Neural cell (in vitro differentiated cells): ENCODE measurements at regions not wholly inside any gene's neighbourhood (a gene's known extent, or its start where the extent isn't known, plus 50 kb on each side); places are given as distances from the start of the nearest gene placed in this dataset.

Source experiments
- H2AFZ ChIP-seq: fragments of 200-600, 300-800 bp; sonication (generic), shearing (Covaris generic); 2 replicates; pipeline ENCODE4 v1.6.0; 2014; ENCODE audit warnings: low read depth, mild to moderate bottlenecking, antibody characterized with exemption, low read length, moderate library complexity
- H3F3A ChIP-seq: fragments of 200-600 bp; shearing (Covaris generic); 2 replicates; pipeline ENCODE4 v1.6.1; 2016; ENCODE audit warnings: mild to moderate bottlenecking, moderate library complexity, mixed read lengths, antibody characterized with exemption, low read length; ENCODE audit not compliant: insufficient read depth, poor library complexity, severe bottlenecking
- H3K27ac ChIP-seq: fragments of 200-600, 300-800 bp; sonication (generic), shearing (Covaris generic); 2 replicates; pipeline ENCODE4 v1.5.1; 2014; ENCODE audit warnings: mild to moderate bottlenecking, low read length, moderate library complexity
- H3K27me3 ChIP-seq: fragments of 300-800, 200-600 bp; sonication (generic), shearing (Covaris generic); 2 replicates; pipeline ENCODE4 v1.6.0; 2014; ENCODE audit warnings: mild to moderate bottlenecking, low read depth, low read length, moderate library complexity; ENCODE audit not compliant: insufficient read depth
- H3K36me3 ChIP-seq: fragments of 300-800, 200-600 bp; sonication (generic), shearing (Covaris generic); 2 replicates; pipeline ENCODE4 v1.5.1; 2014; ENCODE audit warnings: mild to moderate bottlenecking, antibody characterized with exemption, low read length, moderate library complexity; ENCODE audit not compliant: insufficient read depth
- H3K4me2 ChIP-seq: fragments of 300-800, 200-600 bp; sonication (generic), shearing (Covaris generic); 2 replicates; pipeline ENCODE4 v1.6.0; 2014; ENCODE audit warnings: mild to moderate bottlenecking, low read length
- H3K4me3 ChIP-seq: fragments of 300-800, 200-600 bp; sonication (generic), shearing (Covaris generic); 2 replicates; pipeline ENCODE4 v1.5.1; 2014; ENCODE audit warnings: mild to moderate bottlenecking, low read length, moderate library complexity
- H3K79me2 ChIP-seq: fragments of 200-600 bp; shearing (Covaris generic); replicated peaks from 2 replicates; pipeline ENCODE4 v1.6.0; 2014; ENCODE audit warnings: mild to moderate bottlenecking, low read length, moderate library complexity; ENCODE audit not compliant: insufficient read depth
- H3K9ac ChIP-seq: fragments of 300-800, 200-600 bp; sonication (generic), shearing (Covaris generic); 2 replicates; pipeline ENCODE4 v1.6.1; 2016; ENCODE audit warnings: mild to moderate bottlenecking, low read length, mixed read lengths
- H3K9me2 ChIP-seq: fragments of 200-600 bp; shearing (Covaris generic); 2 replicates; pipeline ENCODE4 v1.6.1; 2016; ENCODE audit warnings: mild to moderate bottlenecking, low read length, mixed read lengths; ENCODE audit not compliant: insufficient read depth
- H3K9me3 ChIP-seq: fragments of 200-600, 300-800 bp; sonication (generic), shearing (Covaris generic); 2 replicates; pipeline ENCODE4 v1.6.1; 2016; ENCODE audit warnings: mild to moderate bottlenecking, mixed run types, low read length, moderate library complexity, mixed read lengths
- H4K20me1 ChIP-seq: fragments of 200-600 bp; shearing (Covaris generic); 2 replicates; pipeline ENCODE4 v1.6.1; 2016; ENCODE audit warnings: mild to moderate bottlenecking, mixed run types; ENCODE audit not compliant: insufficient read depth
- EP300 ChIP-seq: fragments of 450-650 bp; conservative IDR thresholded peaks from 2 replicates; pipeline ENCODE4 v1.6.1; 2014; ENCODE audit warnings: antibody characterized with exemption, mild to moderate bottlenecking, moderate library complexity; ENCODE audit not compliant: poor library complexity, severe bottlenecking
- EZH2 ChIP-seq: fragments of 200-600, 300-800 bp; shearing (Covaris generic), sonication (generic); IDR thresholded peaks from 2 replicates; pipeline ENCODE4 v1.6.1; 2014; ENCODE audit warnings: antibody characterized with exemption, low read length, borderline replicate concordance, mild to moderate bottlenecking; ENCODE audit not compliant: insufficient read depth, poor library complexity, severe bottlenecking
- MXI1 ChIP-seq: fragments of 450-650 bp; conservative IDR thresholded peaks from 2 replicates; pipeline ENCODE4 v1.6.1; 2014; ENCODE audit warnings: antibody characterized with exemption, mild to moderate bottlenecking; ENCODE audit not compliant: poor library complexity, severe bottlenecking
- POLR2AphosphoS5 ChIP-seq: IDR thresholded peaks from 2 replicates; pipeline ENCODE4 v1.6.1; 2012
- RAD21 ChIP-seq: fragments of 450-650 bp; conservative IDR thresholded peaks from 2 replicates; pipeline ENCODE4 v1.6.1; 2014; ENCODE audit warnings: antibody characterized with exemption, mild to moderate bottlenecking, moderate library complexity
- SMC3 ChIP-seq: fragments of 450-650 bp; conservative IDR thresholded peaks from 2 replicates; pipeline ENCODE4 v1.6.1; 2014; ENCODE audit warnings: antibody characterized with exemption, mild to moderate bottlenecking, moderate library complexity; ENCODE audit not compliant: poor library complexity
- TAF1 ChIP-seq: IDR thresholded peaks from 2 replicates; pipeline ENCODE4 v1.6.1; 2012; ENCODE audit warnings: low read depth
- TF ChIP-seq, protein P1 (sequence below): fragments of 450-650 bp; IDR thresholded peaks from 2 replicates; pipeline ENCODE4 v1.5.1; 2014; ENCODE audit warnings: antibody characterized with exemption, mild to moderate bottlenecking, moderate library complexity; ENCODE audit not compliant: poor library complexity, severe bottlenecking
- TF ChIP-seq, protein P2 (sequence below): IDR thresholded peaks from 2 replicates; pipeline ENCODE4 v1.6.1; 2012; ENCODE audit warnings: borderline replicate concordance

DNA sequence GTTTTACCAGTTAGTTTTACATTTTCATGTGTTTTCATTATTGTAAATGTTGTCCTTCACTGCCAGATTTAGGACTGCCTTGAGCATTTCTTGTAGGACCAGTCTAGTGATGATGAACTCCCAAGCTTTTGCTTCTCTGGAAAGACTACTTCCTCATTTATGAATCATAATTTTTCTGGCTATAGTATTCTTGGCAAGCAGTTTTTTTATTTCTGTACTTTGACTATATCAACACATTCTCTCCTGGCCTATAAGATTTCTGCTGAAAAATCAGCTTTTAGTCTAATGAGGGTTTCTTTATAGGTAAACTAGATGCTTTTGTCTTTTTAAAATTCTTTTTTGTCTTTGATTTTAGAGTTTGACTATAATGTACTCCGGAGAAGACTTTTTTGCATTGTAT is 256.8 kb upstream of the GRAMD2B start:
- Histone ChIP-seq H3K4me2 (no peak overlapping the region), H3K4me3 (no peak overlapping the region), H3K9me2 (no peaks in the 10 kb centered on the region), H3K27ac (no peak overlapping the region), H3K9me3 (no peaks in the 10 kb centered on the region), H3K79me2 (no peaks in the 10 kb centered on the region), H4K20me1 (no peaks in the 10 kb centered on the region), H2AFZ (no peak overlapping the region), H3F3A (no peaks in the 10 kb centered on the region), H3K36me3 (no peaks in the 10 kb centered on the region), H3K27me3 (no peaks in the 10 kb centered on the region), H3K9ac (no peak overlapping the region)
- TF ChIP-seq EZH2 (no peak), MXI1 (no peak), EP300 (no peak), SMC3 (no peak), POLR2AphosphoS5 (no peak), TAF1 (no peak), RAD21 (no peak)
- TF ChIP-seq, protein P1, sequence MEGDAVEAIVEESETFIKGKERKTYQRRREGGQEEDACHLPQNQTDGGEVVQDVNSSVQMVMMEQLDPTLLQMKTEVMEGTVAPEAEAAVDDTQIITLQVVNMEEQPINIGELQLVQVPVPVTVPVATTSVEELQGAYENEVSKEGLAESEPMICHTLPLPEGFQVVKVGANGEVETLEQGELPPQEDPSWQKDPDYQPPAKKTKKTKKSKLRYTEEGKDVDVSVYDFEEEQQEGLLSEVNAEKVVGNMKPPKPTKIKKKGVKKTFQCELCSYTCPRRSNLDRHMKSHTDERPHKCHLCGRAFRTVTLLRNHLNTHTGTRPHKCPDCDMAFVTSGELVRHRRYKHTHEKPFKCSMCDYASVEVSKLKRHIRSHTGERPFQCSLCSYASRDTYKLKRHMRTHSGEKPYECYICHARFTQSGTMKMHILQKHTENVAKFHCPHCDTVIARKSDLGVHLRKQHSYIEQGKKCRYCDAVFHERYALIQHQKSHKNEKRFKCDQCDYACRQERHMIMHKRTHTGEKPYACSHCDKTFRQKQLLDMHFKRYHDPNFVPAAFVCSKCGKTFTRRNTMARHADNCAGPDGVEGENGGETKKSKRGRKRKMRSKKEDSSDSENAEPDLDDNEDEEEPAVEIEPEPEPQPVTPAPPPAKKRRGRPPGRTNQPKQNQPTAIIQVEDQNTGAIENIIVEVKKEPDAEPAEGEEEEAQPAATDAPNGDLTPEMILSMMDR = no peak
- TF ChIP-seq, protein P2, sequence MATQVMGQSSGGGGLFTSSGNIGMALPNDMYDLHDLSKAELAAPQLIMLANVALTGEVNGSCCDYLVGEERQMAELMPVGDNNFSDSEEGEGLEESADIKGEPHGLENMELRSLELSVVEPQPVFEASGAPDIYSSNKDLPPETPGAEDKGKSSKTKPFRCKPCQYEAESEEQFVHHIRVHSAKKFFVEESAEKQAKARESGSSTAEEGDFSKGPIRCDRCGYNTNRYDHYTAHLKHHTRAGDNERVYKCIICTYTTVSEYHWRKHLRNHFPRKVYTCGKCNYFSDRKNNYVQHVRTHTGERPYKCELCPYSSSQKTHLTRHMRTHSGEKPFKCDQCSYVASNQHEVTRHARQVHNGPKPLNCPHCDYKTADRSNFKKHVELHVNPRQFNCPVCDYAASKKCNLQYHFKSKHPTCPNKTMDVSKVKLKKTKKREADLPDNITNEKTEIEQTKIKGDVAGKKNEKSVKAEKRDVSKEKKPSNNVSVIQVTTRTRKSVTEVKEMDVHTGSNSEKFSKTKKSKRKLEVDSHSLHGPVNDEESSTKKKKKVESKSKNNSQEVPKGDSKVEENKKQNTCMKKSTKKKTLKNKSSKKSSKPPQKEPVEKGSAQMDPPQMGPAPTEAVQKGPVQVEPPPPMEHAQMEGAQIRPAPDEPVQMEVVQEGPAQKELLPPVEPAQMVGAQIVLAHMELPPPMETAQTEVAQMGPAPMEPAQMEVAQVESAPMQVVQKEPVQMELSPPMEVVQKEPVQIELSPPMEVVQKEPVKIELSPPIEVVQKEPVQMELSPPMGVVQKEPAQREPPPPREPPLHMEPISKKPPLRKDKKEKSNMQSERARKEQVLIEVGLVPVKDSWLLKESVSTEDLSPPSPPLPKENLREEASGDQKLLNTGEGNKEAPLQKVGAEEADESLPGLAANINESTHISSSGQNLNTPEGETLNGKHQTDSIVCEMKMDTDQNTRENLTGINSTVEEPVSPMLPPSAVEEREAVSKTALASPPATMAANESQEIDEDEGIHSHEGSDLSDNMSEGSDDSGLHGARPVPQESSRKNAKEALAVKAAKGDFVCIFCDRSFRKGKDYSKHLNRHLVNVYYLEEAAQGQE = no peak

DNA sequence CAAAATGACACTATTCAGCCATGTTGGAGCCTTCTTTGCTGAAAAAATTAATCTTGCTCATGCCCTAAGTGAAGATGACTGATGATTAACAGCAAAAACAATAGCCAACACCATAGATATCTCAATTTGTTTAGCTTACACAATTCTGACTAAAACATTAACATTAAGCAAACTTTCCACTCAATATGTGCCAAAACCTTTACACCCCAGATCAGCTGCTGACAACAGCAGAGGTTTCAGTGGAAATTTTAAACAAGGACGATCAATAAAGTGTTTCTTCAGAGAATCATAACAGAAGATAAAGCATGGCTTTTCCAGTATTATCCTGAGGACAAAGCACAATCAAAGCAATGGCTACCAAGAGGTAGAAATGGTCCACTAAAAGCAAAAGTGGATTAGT is 254.4 kb upstream of the GRAMD2B start:
- no peak overlapping the region for H3K4me2 ChIP-seq
- no peaks in the 10 kb centered on the region for H3F3A ChIP-seq
- no peaks in the 10 kb centered on the region for H3K27me3 ChIP-seq
- no peaks in the 10 kb centered on the region for H4K20me1 ChIP-seq
- H2AFZ ChIP-seq = no peak overlapping the region
- H3K36me3 ChIP-seq = no peaks in the 10 kb centered on the region
- TF ChIP-seq SMC3 (no peak), MXI1 (no peak), EP300 (no peak), POLR2AphosphoS5 (no peak), TAF1 (no peak), RAD21 (no peak), EZH2 (no peak)
- TF ChIP-seq, protein P2 = no peak
- TF ChIP-seq, protein P1 = no peak
- H3K9me2 ChIP-seq = no peaks in the 10 kb centered on the region
- no peak overlapping the region for H3K9ac ChIP-seq
- H3K9me3 ChIP-seq = no peaks in the 10 kb centered on the region
- H3K79me2 ChIP-seq = no peaks in the 10 kb centered on the region
- H3K27ac ChIP-seq = no peak overlapping the region
- H3K4me3 ChIP-seq = no peak overlapping the region
